H4 (cell line): ENCODE measurements at regions not wholly inside any gene's neighbourhood (a gene's known extent, or its start where the extent isn't known, plus 50 kb on each side); places are given as distances from the start of the nearest gene placed in this dataset.
"Not testable (repeated sequence)": the region's sequence is repeated elsewhere in the genome, so short reads cannot be mapped to it uniquely, and the experiment has no call there.

Experiments
- DNase-seq: peaks from one replicate; pipeline ENCODE4 v3.0.0-alpha.2; 2015; ENCODE audit warnings: low spot score

DNA sequence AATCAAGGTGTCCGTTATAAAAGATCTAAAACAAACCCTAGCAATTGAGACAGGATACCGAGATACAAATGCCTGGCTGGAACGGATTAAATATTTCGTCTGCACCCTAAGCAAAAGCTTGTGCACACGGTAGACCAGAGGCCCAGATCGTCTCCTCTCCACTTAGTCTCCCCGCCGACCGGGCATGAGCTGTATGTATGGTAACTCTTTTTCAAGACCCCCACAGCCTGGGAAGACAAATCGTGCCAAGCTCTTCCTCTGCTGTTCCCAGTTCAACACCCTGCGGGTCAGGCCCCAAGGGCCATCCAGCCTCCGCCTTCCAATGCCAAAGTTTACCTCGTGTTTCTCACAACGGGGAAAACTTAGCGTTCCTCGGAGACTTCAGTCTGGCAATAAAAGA, 285.7 kb upstream of the GALNT17 start:
- no peak for DNase-seq

- DNase-seq, result no peak
Observed at GRCh38 chr7:70849580-70850235, 282.2 kb upstream of the GALNT17 start.

GRCh38 chr7:70855373-70855772, 276.6 kb upstream of the GALNT17 start:
- DNase-seq, result no peak

DNA sequence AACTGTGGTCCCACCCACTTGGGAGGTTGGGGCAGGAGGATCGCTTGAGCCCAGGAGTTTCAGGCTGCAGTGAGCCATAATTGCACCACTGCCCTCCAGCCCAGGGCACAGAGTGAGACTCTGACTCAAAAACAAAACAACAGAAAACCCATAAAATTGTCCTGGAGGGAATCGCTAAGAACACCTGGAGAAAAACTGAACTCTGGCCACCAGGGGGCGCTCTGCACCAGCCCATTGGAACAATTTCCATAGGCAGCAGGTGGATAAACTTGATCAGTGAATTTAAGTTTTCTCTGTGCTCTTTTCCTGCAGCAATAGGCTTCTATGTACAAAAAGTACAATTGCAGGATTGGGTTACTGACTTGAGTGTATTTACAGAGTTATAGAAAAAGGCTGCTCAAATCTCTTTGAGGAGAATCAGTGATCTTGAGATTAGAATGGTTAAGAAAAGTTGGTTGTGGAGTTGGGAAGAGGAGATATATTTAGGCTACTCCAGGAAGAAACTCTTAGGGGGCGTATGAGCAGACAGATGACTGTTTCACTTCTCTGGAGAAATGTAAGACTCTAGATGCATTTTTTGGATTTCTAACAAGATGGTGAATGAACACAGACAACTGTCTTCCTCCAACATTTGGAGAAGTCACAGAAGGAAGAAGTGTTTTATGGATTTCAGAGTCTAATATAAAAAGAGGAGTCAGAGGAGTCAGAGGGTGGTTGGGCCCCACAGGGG, 274.9 kb upstream of the GALNT17 start:
- DNase-seq, result peak; percentile 57

DNA sequence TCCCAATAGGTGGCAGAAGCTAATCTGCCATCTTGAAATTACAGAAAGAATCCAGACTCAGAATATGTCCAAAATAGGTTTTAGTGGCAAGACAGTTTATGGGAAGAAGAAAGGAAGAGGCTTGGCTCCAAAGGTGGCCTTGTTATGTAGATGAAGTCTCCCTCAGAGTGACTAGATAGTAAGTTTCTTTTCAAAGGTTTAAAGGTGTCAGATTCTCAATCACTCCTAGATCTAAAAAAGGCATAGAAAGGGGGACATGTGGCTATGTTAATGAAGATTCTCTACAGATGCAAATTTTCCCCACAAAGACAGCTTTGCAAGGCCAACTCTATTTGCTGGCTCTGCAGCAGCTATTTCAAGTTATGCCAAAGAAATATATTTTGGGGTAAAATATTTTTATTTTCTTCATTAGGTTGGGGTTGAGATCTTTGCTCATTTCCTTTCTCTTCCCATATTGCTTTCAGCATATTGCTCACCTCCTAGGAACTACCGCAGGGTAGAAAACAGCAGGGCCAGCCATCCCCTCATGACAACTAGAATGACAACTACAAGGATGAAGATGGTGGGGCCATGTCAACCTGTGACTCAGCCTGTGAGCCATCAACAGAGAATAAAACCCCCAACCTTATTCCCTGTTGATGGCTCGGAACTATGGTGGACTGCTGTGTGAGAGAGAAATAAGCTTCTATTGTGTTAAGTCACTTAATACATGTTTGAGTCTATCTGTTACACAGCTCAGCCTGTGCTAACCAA, 274.0 kb upstream of the GALNT17 start:
- no peak for DNase-seq

- DNase-seq, result no peak
Observed at GRCh38 chr7:70867513-70867912, 264.4 kb upstream of the GALNT17 start.

DNA sequence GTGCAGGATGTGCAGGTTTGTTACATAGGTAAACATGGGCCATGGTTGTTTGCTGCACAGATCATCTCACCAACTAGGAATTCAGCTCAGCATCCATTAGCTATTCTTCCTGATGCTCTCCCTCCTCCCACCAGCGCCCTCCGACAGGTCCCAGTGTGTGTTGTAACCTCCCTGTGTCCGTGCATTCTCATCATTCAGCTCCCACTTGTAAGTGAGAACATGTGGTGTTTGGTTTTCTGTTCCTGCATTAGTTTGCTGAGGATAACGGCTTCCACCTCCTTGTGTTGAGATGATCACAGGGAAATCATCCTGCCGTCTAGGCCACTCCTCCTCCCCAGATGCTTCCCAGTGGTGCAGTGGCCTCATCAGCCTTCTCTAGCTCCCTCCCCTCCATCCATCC, 261.6 kb upstream of the GALNT17 start:
- no peak for DNase-seq

DNA sequence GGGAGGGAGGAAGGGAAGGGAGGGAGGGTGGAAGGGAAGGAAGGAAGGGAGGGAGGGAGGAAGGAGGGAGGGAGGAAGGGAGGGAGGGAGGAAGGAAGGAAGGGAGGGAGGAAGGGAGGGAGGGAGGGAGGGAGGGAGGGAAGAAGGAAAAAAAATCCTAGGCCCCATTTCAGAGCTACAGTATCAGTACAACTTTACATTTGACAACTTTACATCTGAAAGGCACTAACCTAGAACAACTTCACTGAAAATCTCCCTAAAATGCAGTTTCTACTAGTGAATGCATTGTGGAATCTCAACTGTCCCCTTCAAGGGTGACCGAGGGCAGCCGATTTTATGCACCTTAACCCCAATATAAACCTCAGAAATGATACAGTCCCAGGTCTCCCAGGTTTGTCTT, 259.8 kb upstream of the GALNT17 start:
- no peak for DNase-seq

GRCh38 chr7:70881167-70881847, 250.6 kb upstream of the GALNT17 start:
- no peak for DNase-seq

DNA sequence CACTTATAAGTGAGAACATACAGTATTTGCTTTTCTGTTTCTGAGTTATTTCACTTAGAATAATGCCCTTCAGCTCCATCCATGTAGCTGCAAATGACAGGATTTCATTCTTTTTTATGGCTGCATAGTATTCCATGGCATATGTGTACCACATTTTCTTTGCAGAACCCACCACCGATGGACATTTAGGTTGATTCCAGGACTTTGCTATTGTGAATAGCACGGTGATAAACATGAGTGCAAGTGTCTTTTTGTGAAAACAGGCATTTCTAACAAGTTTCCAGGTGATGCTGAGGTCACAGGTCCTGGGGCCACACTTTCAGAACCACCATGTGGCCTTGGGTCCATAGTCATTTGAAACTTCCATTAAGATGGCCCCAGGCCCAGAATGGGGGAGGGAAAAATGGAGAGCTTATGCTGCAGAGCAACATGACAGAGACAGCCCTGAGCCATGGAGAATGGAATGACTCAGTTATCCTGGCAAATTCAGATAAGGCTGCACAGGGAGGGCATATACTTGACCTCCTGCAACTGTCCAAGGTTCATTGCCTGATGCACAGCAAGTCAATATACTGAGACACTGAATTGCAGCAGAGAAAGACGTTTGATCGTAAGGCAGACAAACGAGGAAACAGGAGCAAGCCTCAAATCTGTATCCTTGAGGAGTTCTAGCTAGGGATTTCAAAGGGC, 248.0 kb upstream of the GALNT17 start:
- DNase-seq, result no peak

DNA sequence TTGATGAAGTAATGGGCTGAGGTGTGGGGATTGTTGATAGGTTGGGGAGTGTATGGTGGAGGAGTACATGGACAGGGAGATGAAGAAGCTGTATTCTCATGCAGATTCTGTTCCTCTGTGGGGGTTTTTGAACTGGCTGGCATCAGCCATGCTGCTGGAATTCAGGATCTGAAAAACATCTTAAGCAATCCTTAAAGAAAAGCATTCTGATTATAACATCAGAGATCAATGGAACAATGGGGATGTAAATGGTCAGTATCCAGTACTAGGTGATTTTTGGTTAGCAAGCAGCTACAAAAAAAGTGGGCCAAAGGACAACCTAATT, 247.5 kb upstream of the GALNT17 start:
- no peak for DNase-seq

GRCh38 chr7:70884809-70885208, 247.1 kb upstream of the GALNT17 start:
- DNase-seq, result no peak

DNA sequence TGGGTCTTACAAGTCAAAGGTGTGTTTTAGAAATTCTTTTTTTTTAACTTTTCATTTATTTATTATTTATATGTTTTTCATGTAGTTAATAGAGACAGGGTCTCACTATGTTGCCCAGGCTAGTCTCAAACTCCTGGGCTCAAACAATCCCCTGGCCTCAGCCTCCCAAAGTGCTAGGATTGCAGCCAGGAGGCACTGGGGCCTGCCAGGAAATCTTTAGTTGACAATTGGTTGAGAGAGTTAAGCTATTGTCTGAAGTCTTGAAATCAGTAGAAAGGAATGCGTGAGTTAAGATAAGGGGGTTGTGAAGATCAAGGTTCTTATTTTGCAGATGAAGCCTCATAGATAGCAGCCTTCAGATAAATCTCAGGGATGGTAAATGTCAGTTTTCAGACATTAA, 245.4 kb upstream of the GALNT17 start:
- no peak for DNase-seq

DNA sequence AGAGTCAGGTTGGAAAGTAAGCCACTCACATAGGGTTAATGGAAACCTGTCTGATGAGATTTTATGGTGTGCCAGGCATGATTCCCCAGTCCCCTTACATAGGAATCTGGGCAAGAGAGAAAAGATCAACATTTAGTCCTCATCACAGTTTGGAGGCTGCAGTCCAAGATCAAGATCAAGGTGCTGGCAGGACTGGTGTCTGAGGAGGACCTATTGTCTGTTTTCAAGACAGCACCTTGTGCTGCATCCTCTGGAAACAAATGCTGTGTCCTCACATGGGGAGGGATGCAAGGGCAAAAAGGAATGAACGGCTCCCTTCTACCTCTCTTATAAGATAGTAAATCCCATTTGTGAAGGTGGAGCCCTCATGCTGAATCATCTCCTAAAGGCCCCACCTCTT, 244.8 kb upstream of the GALNT17 start:
- DNase-seq, result no peak

- DNase-seq, result no peak
Observed at GRCh38 chr7:70890147-70890969, 241.6 kb upstream of the GALNT17 start.

DNA sequence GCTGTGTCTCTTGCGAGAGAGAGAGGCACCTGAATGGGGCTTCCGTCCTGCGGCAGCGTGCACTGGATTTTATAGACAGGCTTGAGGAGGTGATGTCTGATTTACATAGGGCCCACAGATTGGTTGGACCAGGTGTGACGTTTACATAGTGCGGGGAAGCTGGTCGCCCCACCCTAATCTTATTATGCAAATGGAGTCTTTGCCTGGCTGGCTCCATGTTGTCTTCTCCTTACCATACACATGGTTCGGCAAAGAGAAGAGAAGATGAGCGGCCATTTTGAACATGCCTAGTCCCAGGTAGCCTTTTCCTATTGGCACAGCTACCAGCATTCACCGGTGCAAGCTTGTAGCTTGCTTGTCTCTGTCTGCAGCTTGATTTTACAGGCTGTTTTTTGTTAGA, 238.5 kb upstream of the GALNT17 start:
- DNase-seq, result no peak

GRCh38 chr7:70893971-70894715, 237.8 kb upstream of the GALNT17 start:
- DNase-seq, result no peak

GRCh38 chr7:70894799-70895198, 237.1 kb upstream of the GALNT17 start:
- DNase-seq, result no peak

DNA sequence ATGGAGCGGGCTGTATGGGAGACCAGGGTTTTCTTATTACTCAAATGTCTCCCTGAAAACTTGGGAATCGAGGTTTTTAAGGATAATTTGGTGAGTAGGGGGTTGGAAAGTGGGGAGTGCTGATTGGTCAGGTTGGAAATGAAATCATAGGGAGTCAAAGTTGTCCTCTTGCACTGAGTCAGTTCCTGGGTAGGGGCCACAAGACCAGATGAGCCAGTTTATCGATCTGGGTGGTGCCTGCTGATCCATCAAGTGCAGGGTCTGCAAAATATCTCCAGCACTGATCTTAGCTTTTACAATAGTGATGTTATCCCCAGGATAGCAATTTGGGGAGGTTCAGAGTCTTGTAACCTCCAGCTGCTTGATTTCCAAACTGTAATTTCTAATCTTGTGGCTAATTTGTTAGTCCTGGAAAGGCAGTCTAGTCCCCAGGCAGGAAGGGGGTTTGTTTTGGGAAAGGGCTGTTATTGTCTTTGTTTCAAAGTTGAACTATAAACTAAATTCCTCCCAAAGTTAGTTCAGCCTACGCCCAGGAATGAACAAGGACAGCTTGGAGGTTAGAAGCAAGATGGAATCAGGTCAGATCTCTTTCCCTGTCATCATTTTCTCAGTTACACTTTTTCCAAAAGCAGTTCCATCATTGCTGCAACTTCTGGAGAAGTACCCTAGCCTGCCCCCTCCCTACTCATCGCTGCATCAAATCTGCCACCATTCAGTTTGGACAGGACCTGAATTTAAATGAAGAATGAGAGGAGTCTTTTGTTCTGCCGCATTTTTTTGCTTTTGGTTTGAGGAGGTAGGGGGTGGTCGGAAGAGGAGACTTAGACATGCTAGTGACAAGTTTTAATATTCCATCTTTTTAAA, 236.4 kb upstream of the GALNT17 start:
- not testable (repeated sequence) for DNase-seq
